C4-2B (cell line): ENCODE measurements at regions not wholly inside any gene's neighbourhood (a gene's known extent, or its start where the extent isn't known, plus 50 kb on each side); places are given as distances from the start of the nearest gene placed in this dataset.
"Not testable (repeated sequence)": the region's sequence is repeated elsewhere in the genome, so short reads cannot be mapped to it uniquely, and the experiment has no call there.

Experiments used
- H3K27ac ChIP-seq: fragments of 450-650 bp; 2 replicates; pipeline ENCODE4 v1.5.1; 2017
- ZFX ChIP-seq: fragments of 450-650 bp; IDR thresholded peaks from 2 replicates; pipeline ENCODE4 v1.6.1; 2017
- TF ChIP-seq, protein P1 (sequence below): fragments of 450-650 bp; conservative IDR thresholded peaks from 2 replicates; pipeline ENCODE4 v1.5.1; 2017; ENCODE audit warnings: mild to moderate bottlenecking

DNA sequence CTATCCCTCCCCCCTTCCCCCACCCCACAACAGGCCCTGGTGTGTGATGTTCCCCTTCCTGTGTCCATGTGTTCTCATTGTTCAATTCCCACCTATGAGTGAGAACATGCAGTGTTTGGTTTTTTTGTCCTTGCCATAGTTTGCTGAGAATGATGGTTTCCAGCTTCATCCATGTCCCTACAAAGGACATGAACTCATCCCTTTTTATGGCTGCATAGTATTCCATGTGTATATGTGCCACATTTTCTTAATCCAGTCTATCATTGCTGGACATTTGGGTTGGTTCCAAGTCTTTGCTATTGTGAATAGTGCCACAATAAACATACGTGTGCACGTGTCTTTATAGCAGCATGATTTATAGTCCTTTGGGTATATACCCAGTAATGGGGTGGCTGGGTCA lies 52.3 kb upstream of the MAN1A2 start:
- not testable (repeated sequence) for H3K27ac ChIP-seq

GRCh38 chr1:117313555-117313954 lies 53.7 kb upstream of the MAN1A2 start:
- TF ChIP-seq, protein P1, sequence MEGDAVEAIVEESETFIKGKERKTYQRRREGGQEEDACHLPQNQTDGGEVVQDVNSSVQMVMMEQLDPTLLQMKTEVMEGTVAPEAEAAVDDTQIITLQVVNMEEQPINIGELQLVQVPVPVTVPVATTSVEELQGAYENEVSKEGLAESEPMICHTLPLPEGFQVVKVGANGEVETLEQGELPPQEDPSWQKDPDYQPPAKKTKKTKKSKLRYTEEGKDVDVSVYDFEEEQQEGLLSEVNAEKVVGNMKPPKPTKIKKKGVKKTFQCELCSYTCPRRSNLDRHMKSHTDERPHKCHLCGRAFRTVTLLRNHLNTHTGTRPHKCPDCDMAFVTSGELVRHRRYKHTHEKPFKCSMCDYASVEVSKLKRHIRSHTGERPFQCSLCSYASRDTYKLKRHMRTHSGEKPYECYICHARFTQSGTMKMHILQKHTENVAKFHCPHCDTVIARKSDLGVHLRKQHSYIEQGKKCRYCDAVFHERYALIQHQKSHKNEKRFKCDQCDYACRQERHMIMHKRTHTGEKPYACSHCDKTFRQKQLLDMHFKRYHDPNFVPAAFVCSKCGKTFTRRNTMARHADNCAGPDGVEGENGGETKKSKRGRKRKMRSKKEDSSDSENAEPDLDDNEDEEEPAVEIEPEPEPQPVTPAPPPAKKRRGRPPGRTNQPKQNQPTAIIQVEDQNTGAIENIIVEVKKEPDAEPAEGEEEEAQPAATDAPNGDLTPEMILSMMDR = no peak
- no peak for TF ChIP-seq ZFX
- H3K27ac ChIP-seq = no peak overlapping the region

- no peak overlapping the region for H3K27ac ChIP-seq
- TF ChIP-seq ZFX = no peak
- TF ChIP-seq, protein P1 = peak; percentile 85
Observed at GRCh38 chr1:117312453-117313138, 54.7 kb upstream of the MAN1A2 start.

- no peak overlapping the region for H3K27ac ChIP-seq
- no peak for TF ChIP-seq ZFX
- TF ChIP-seq, protein P1 = no peak
Observed at GRCh38 chr1:117308311-117308916, 58.8 kb upstream of the MAN1A2 start.

- TF ChIP-seq, protein P1 = no peak
- no peak for TF ChIP-seq ZFX
- no peak overlapping the region for H3K27ac ChIP-seq
Observed at GRCh38 chr1:117301901-117302300, 65.3 kb upstream of the MAN1A2 start.

- not testable (repeated sequence) for H3K27ac ChIP-seq
Observed at GRCh38 chr1:117300183-117300582, 67.1 kb upstream of the MAN1A2 start.

DNA sequence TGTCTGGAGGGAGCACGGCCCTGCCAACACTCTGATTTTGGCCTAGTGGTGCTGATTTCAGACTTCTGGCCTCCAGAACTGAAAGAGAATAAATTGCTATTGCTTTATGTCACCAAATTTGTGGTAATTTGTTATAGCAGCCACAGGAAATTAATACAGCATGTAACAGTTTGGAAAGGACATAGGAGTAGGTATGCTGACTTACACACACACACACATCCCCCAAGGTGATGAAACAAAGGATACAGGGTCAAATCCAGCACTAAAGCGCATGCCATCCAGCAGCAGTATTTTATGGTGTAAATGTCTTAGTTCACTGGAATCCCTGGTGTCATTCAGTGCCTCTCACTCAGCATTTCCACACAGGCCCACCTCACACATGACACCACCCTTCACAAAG lies 72.2 kb upstream of the MAN1A2 start:
- no peak overlapping the region for H3K27ac ChIP-seq
- TF ChIP-seq, protein P1 = no peak
- no peak for TF ChIP-seq ZFX

- H3K27ac ChIP-seq = no peak overlapping the region
- TF ChIP-seq, protein P1 = no peak
Observed at GRCh38 chr1:117290890-117291289, 76.4 kb upstream of the MAN1A2 start.
